Psoas muscle (tissue), 7 donors: ENCODE measurements at regions not wholly inside any gene's neighbourhood (a gene's known extent, or its start where the extent isn't known, plus 50 kb on each side); places are given as distances from the start of the nearest gene placed in this dataset.

Experiments used
- ATAC-seq, 4 donors: fragments of 200-7000 bp; cut with Tn5 transposase; one replicate each; pipeline ENCODE4 v1.9.1; 2020; ENCODE audit warnings: moderate library complexity in 3 of 4, mild to moderate bottlenecking in 2 of 4
- DNase-seq, 2 donors: peaks; one replicate each; pipeline ENCODE4 v3.0.0-alpha.2; 2020
- H3K27ac ChIP-seq: fragments of 200-600 bp; one replicate; pipeline ENCODE4 v1.8.0; 2022
- H3K27me3 ChIP-seq, 3 donors: fragments of 200-600 bp in 1 of 3; one replicate each; pipeline versions ENCODE4 v1.6.1 to v1.8.0; 2013 to 2022; ENCODE audit warnings: low read length in 2 of 3, mild to moderate bottlenecking in 2 of 3, moderate library complexity in 1 of 3; ENCODE audit not compliant: insufficient read depth in 3 of 3
- H3K36me3 ChIP-seq, 2 donors: fragments of 200-600 bp in 1 of 2; one replicate each; pipeline versions ENCODE4 v1.6.1 to v1.8.0; 2013 to 2022; ENCODE audit warnings: low read depth in 1 of 2, mild to moderate bottlenecking in 1 of 2, moderate library complexity in 1 of 2; ENCODE audit not compliant: insufficient read depth in 1 of 2
- H3K4me1 ChIP-seq: fragments of 200-600 bp; one replicate; pipeline ENCODE4 v1.8.0; 2022
- H3K4me3 ChIP-seq: fragments of 200-600 bp; one replicate; pipeline ENCODE4 v1.8.0; 2022; ENCODE audit warnings: mild to moderate bottlenecking
- H3K9me3 ChIP-seq: fragments of 200-600 bp; one replicate; pipeline ENCODE4 v1.8.0; 2022
- CTCF ChIP-seq: fragments of 200-600 bp; IDR thresholded peaks from one replicate; pipeline ENCODE4 v1.8.0; 2022; ENCODE audit warnings: antibody characterized with exemption
- WGBS, 3 donors: extraction: QIAGEN DNeasy Blood & Tissue Kit; methylation state at CpG; one replicate each; pipeline versions ENCODE4 v1.1.6 to v1.1.7; 2013; 5-methylcytosine and 5-hydroxymethylcytosine counted together
- intact Hi-C, 2 donors: fragments of 100-400 bp; cut with DNase I; formaldehyde crosslinking; loops; one replicate each; pipeline versions ENCODE4 v1.11.0 to v1.14.2; 2022
- donor health status: healthy with polysubstance abuse.
- donor health status: DM: no; HTN: no; CAD: no; lungs with moderate emphysema.
- donor health status: Bipolar disorder and iron deficiency.
- donor health status: healthy.
- donor health status: DM: yes; HTN: yes; CAD: no.
- donor health status: DM: no; HTN: no; CAD: no.
- donor health status: DM: yes; HTN: yes; CAD: no.

- Histone ChIP-seq H3K36me3 (no peaks in the 10 kb centered on the region), H3K27ac (no peak overlapping the region), H3K4me3 (no peak overlapping the region), H3K9me3 (no peaks in the 10 kb centered on the region), H3K27me3 (no peaks in the 10 kb centered on the region), H3K4me1 (no peaks in the 10 kb centered on the region)
- ATAC-seq (no peak), DNase-seq (no peak)
- 75 to 85% (median 82%) methylated on average over 2 of the region's 2 CpGs for WGBS, 3 donors
- intact Hi-C loops = no loop called here
- TF ChIP-seq CTCF = no peak
Observed at GRCh38 chr18:38756436-38756835, 1190.8 kb upstream of the CELF4 start.

GRCh38 chr18:38752430-38752829 is 1186.8 kb upstream of the CELF4 start:
- intact Hi-C loops = no loop called here
- no peak for ATAC-seq
- H3K27me3 ChIP-seq = no peaks in the 10 kb centered on the region
- WGBS, 3 donors = 23 to 31% (median 26%) methylated on average over 1 of the region's 1 CpG
- H3K4me3 ChIP-seq = no peak overlapping the region
- H3K4me1 ChIP-seq = no peaks in the 10 kb centered on the region
- no peak overlapping the region for H3K27ac ChIP-seq
- TF ChIP-seq CTCF = no peak
- no peak for DNase-seq
- H3K36me3 ChIP-seq = no peaks in the 10 kb centered on the region
- no peaks in the 10 kb centered on the region for H3K9me3 ChIP-seq

GRCh38 chr18:38751898-38752297 is 1186.3 kb upstream of the CELF4 start:
- ATAC-seq (no peak), DNase-seq (no peak)
- intact Hi-C loops = no loop called here
- Histone ChIP-seq H3K27me3 (no peaks in the 10 kb centered on the region), H3K4me3 (no peak overlapping the region), H3K9me3 (no peaks in the 10 kb centered on the region), H3K27ac (no peak overlapping the region), H3K4me1 (no peaks in the 10 kb centered on the region), H3K36me3 (no peaks in the 10 kb centered on the region)
- no peak for TF ChIP-seq CTCF
- 28 to 32% (median 31%) methylated on average over 8 of the region's 8 CpGs for WGBS, 3 donors

- H3K27ac ChIP-seq = no peak overlapping the region
- intact Hi-C loops = no loop called here
Observed at GRCh38 chr18:38751211-38751610, 1185.6 kb upstream of the CELF4 start.

More at GRCh38 chr18:38751211-38751610, 1185.6 kb upstream of the CELF4 start:
- WGBS, 3 donors = 61 to 66% (median 63%) methylated on average over 2 of the region's 2 CpGs
- H3K4me1 ChIP-seq = no peaks in the 10 kb centered on the region
- no peak for TF ChIP-seq CTCF
- DNase-seq = no peak
- no peak for ATAC-seq
- H3K9me3 ChIP-seq = no peaks in the 10 kb centered on the region
- no peaks in the 10 kb centered on the region for H3K27me3 ChIP-seq
- H3K36me3 ChIP-seq = no peaks in the 10 kb centered on the region
- H3K4me3 ChIP-seq = no peak overlapping the region
